ENCODE measurements at regions not wholly inside any gene's neighbourhood (a gene's known extent, or its start where the extent isn't known, plus 50 kb on each side); places are given as distances from the start of the nearest gene placed in this dataset.

DNA sequence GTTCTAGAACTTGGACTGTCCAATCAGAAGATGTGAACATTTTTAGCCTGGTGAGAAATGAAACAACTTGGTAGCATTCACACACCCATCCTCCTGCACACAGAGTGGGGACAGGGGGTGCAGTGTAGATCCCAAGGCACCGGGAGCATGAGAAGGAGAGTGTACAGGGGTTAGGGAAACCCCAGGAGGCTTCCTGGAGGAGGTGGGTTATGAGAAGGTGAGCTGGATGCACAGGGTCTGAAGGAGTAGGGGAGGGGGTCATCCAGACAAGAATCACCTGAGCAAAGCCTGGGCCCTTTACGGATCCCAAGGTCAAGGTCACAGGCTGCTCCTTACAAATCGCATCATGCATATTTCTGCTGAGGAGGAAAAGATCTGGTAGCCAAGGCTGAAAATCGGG lies 117.5 kb upstream of the TMPRSS2 start:
- Histone ChIP-seq H3K23ac (ENCODE audit: insufficient read length) (no peak overlapping the region), H2BK12ac (ENCODE audit: low read depth, low read length) (no peak overlapping the region), H3K23me2 (ENCODE audit: low read depth, low read length) (no peaks in the 10 kb centered on the region), H3K14ac (ENCODE audit: insufficient read length) (no peak overlapping the region), H4K91ac (replicated peaks; ENCODE audit: insufficient read length, low read length) (no peak overlapping the region), H3K9ac (replicated peaks in 1 of 4; ENCODE audit: extremely low read depth in 1 of 4, low read depth in 3 of 4, low read length in 3 of 4) (no peak overlapping the region), H3K56ac (replicated peaks; ENCODE audit: insufficient read length, low read depth, low read length) (no peak overlapping the region), H2BK15ac (ENCODE audit: low read length) (no peak overlapping the region), H2BK5ac (ENCODE audit: low read depth, low read length) (no peak overlapping the region), H3K4me1 (replicated peaks in 1 of 4; ENCODE audit: control insufficient read depth in 3 of 4, insufficient read depth in 4 of 4, low read length in 3 of 4) (no peaks in the 10 kb centered on the region), H2AFZ (ENCODE audit: low read length) (no peak overlapping the region), H3K4me2 (ENCODE audit: insufficient read depth in 1 of 2, low read depth in 2 of 2, low read length in 2 of 2) (no peak overlapping the region), H4K20me1 (replicated peaks in 1 of 2; ENCODE audit: control insufficient read depth in 1 of 2, insufficient read depth in 2 of 2, low read length in 2 of 2) (no peaks in the 10 kb centered on the region), H3K4ac (replicated peaks; ENCODE audit: insufficient read length, low read depth, low read length) (no peak overlapping the region), H3K27me3 (replicated peaks in 1 of 4; ENCODE audit: control insufficient read depth in 3 of 4, extremely low read depth in 1 of 4, insufficient read depth in 3 of 4, low read length in 3 of 4) (no peaks in the 10 kb centered on the region), H2BK20ac (ENCODE audit: low read length) (no peak overlapping the region), H4K5ac (ENCODE audit: insufficient read length, low read depth, low read length) (no peak overlapping the region), H3K9me3 (ENCODE audit: insufficient read depth in 2 of 2, low read depth in 1 of 2, low read length in 1 of 2) (no peaks in the 10 kb centered on the region), H3K79me2 (ENCODE audit: control insufficient read depth in 1 of 2, insufficient read depth in 2 of 2, low read length in 2 of 2) (no peaks in the 10 kb centered on the region), H3K79me1 (ENCODE audit: low read depth, low read length) (no peaks in the 10 kb centered on the region), H2BK120ac (replicated peaks; ENCODE audit: low read depth, low read length) (no peak overlapping the region), H3K18ac (ENCODE audit: extremely low read depth, low read length) (no peak overlapping the region), H4K8ac (ENCODE audit: extremely low read depth, insufficient read depth, low read length) (no peak overlapping the region), H3K27ac (ENCODE audit: low read depth, low read length) (no peak overlapping the region), H3K36me3 (ENCODE audit: control insufficient read depth in 2 of 4, insufficient read depth in 4 of 4, low read length in 3 of 4) (no peaks in the 10 kb centered on the region), H3K4me3 (ENCODE audit: extremely low read depth in 1 of 4, insufficient read depth in 2 of 4, low read depth in 3 of 4, low read length in 4 of 4) (no peak overlapping the region), H2AK5ac (ENCODE audit: low read depth, low read length) (no peak overlapping the region)
- POLR2A ChIA-PET (ENCODE audit: partially characterized antibody): no interaction called here
- 89% methylated on average over 4 of the region's 4 CpGs; no CpG with 5 or more reads in 1 of the 2 experiments for WGBS, 2 experiments (ENCODE audit: extremely low coverage in 1 of 2, insufficient coverage in 1 of 2, insufficient read length in 1 of 2, insufficient replicate concordance in 2 of 2, low coverage in 1 of 2, low lambda C conversion rate in 2 of 2, missing lambda C conversion rate in 1 of 2)
- CTCF ChIA-PET (ENCODE audit: partially characterized antibody): no interaction called here
- DNase-seq (ENCODE audit: low read depth in 1 of 2, low spot score in 2 of 2): no peak
- no peak for FAIRE-seq
- no peak for TF ChIP-seq TAF7 (optimal IDR thresholded peaks at IDR 0.05; ENCODE audit: borderline replicate concordance, low read depth, low read length)
- no peak for TF ChIP-seq BRCA1 (IDR thresholded peaks at IDR 0.05; ENCODE audit: low read depth, low read length)
- TF ChIP-seq RNF2 (IDR thresholded peaks at IDR 0.05; ENCODE audit: borderline replicate concordance, low read depth, low read length, missing control alignments, poor library complexity, severe bottlenecking): no peak
- TF ChIP-seq, protein P1, sequence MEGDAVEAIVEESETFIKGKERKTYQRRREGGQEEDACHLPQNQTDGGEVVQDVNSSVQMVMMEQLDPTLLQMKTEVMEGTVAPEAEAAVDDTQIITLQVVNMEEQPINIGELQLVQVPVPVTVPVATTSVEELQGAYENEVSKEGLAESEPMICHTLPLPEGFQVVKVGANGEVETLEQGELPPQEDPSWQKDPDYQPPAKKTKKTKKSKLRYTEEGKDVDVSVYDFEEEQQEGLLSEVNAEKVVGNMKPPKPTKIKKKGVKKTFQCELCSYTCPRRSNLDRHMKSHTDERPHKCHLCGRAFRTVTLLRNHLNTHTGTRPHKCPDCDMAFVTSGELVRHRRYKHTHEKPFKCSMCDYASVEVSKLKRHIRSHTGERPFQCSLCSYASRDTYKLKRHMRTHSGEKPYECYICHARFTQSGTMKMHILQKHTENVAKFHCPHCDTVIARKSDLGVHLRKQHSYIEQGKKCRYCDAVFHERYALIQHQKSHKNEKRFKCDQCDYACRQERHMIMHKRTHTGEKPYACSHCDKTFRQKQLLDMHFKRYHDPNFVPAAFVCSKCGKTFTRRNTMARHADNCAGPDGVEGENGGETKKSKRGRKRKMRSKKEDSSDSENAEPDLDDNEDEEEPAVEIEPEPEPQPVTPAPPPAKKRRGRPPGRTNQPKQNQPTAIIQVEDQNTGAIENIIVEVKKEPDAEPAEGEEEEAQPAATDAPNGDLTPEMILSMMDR (IDR thresholded peaks at IDR 0.05; ENCODE audit: control extremely low read depth in 1 of 3, insufficient read depth in 1 of 3, low read depth in 1 of 3, low read length in 3 of 3): no peak
- no peak for TF ChIP-seq CBX5 (IDR thresholded peaks at IDR 0.05; ENCODE audit: low read depth, low read length)
- no peak for TF ChIP-seq ASH2L (IDR thresholded peaks at IDR 0.05; ENCODE audit: low read length)
- no peak for TF ChIP-seq POLR2A (IDR thresholded peaks at IDR 0.05; ENCODE audit: control extremely low read depth in 1 of 2, low read depth in 2 of 2, low read length in 2 of 2)
- no peak for TF ChIP-seq NANOG (IDR thresholded peaks at IDR 0.05; ENCODE audit: insufficient read depth, low read depth, low read length, poor library complexity, severe bottlenecking)
- TF ChIP-seq POLR2AphosphoS5 (IDR thresholded peaks at IDR 0.05; ENCODE audit: low read depth, low read length): no peak
- TF ChIP-seq RFX5 (IDR thresholded peaks at IDR 0.05; ENCODE audit: borderline replicate concordance, low read depth, low read length): no peak
- TF ChIP-seq, protein P2, sequence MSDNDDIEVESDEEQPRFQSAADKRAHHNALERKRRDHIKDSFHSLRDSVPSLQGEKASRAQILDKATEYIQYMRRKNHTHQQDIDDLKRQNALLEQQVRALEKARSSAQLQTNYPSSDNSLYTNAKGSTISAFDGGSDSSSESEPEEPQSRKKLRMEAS (IDR thresholded peaks at IDR 0.05): no peak

All from H1 (cell line).